ENCODE measurements at regions not wholly inside any gene's neighbourhood (a gene's known extent, or its start where the extent isn't known, plus 50 kb on each side); places are given as distances from the start of the nearest gene placed in this dataset.

GRCh38 chr14:71374989-71375388 is 467.7 kb downstream of the PCNX1 start:
- Histone ChIP-seq H3K4me3 (ENCODE audit: insufficient read depth, low read length, poor library complexity, severe bottlenecking) (no peak overlapping the region), H2AFZ (ENCODE audit: low read depth, low read length, severe bottlenecking) (no peak overlapping the region), H3K9me3 (ENCODE audit: insufficient read depth, low read length) (no peaks in the 10 kb centered on the region), H3K79me2 (ENCODE audit: insufficient read depth, low read length) (peaks cover 29% of the 10 kb centered on the region), H3K36me3 (ENCODE audit: low read length) (no peaks in the 10 kb centered on the region; the same call in 1 of the 2 replicates), H3K9ac (ENCODE audit: low read length) (no peak overlapping the region), H3K9me2 (replicated peaks; ENCODE audit: insufficient read depth, low read length) (no peaks in the 10 kb centered on the region), H3K27ac (ENCODE audit: low read depth, low read length) (no peak overlapping the region), H3F3A (ENCODE audit: insufficient read depth) (no peaks in the 10 kb centered on the region), H3K27me3 (ENCODE audit: low read length) (no peaks in the 10 kb centered on the region), H3K4me2 (ENCODE audit: low read depth, low read length, poor library complexity, severe bottlenecking) (no peak overlapping the region), H4K20me1 (ENCODE audit: low read depth, low read length) (no peaks in the 10 kb centered on the region)
- TF ChIP-seq, protein P1, sequence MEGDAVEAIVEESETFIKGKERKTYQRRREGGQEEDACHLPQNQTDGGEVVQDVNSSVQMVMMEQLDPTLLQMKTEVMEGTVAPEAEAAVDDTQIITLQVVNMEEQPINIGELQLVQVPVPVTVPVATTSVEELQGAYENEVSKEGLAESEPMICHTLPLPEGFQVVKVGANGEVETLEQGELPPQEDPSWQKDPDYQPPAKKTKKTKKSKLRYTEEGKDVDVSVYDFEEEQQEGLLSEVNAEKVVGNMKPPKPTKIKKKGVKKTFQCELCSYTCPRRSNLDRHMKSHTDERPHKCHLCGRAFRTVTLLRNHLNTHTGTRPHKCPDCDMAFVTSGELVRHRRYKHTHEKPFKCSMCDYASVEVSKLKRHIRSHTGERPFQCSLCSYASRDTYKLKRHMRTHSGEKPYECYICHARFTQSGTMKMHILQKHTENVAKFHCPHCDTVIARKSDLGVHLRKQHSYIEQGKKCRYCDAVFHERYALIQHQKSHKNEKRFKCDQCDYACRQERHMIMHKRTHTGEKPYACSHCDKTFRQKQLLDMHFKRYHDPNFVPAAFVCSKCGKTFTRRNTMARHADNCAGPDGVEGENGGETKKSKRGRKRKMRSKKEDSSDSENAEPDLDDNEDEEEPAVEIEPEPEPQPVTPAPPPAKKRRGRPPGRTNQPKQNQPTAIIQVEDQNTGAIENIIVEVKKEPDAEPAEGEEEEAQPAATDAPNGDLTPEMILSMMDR (IDR thresholded peaks at IDR 0.05; ENCODE audit: insufficient read depth, low read length, poor library complexity, severe bottlenecking): no peak
- TF ChIP-seq EZH2phosphoT487 (conservative IDR thresholded peaks at IDR 0.05; ENCODE audit: low read length): no peak

DNA sequence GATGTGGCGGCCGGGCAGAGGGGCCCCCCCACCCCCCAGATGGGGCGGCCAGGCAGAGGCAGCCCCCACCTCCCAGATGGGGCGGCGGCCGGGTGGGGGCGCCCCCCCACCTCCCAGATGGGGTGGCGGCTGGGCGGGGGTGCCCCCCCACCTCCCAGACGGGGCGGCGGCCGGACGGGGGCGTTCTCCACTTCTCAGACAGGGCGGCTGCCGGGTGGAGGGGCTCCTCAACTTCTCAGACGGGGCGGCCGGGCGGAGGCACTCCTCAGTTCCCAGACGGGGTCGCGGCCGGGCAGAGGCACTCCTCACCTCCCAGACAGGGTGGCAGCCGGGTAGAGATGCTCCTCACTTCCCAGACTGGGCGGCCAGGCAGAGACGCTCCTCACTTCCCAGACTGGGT is 469.8 kb downstream of the PCNX1 start:
- no peak for TF ChIP-seq EZH2phosphoT487 (conservative IDR thresholded peaks at IDR 0.05; ENCODE audit: low read length)
- TF ChIP-seq, protein P1 (IDR thresholded peaks at IDR 0.05; ENCODE audit: insufficient read depth, low read length, poor library complexity, severe bottlenecking): no peak
- Histone ChIP-seq H4K20me1 (ENCODE audit: low read depth, low read length) (no peaks in the 10 kb centered on the region), H3K9ac (ENCODE audit: low read length) (no peak overlapping the region), H3K9me3 (ENCODE audit: insufficient read depth, low read length) (no peaks in the 10 kb centered on the region), H3K36me3 (ENCODE audit: low read length) (no peaks in the 10 kb centered on the region; the same call in 1 of the 2 replicates), H3K79me2 (ENCODE audit: insufficient read depth, low read length) (peaks cover 37% of the 10 kb centered on the region), H3K4me3 (ENCODE audit: insufficient read depth, low read length, poor library complexity, severe bottlenecking) (no peak overlapping the region), H3K9me2 (replicated peaks; ENCODE audit: insufficient read depth, low read length) (no peaks in the 10 kb centered on the region), H3K27ac (ENCODE audit: low read depth, low read length) (no peak overlapping the region), H3K4me2 (ENCODE audit: low read depth, low read length, poor library complexity, severe bottlenecking) (no peak overlapping the region), H3K27me3 (ENCODE audit: low read length) (no peaks in the 10 kb centered on the region), H3F3A (ENCODE audit: insufficient read depth) (no peaks in the 10 kb centered on the region), H2AFZ (ENCODE audit: low read depth, low read length, severe bottlenecking) (no peak overlapping the region)

DNA sequence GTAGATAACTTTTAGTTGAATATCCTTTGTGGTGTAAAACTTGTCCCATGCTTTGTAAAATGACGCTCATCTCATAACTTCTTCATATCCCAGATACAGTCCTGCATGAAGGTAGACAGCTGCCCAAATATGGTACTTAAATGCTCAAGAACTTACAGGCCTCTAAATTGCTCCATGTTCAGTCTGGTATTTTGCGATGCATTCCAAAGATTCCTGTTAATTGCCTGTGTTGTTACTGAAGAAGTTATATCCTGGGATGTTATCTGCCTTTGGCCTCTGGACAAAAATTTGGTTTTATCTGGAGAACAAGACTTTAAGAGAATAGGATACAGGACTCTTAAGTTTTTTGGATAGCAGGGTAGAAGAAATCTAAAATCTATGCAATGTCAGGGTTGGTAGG is 473.0 kb downstream of the PCNX1 start:
- H3K4me3 ChIP-seq (ENCODE audit: insufficient read depth, low read length, poor library complexity, severe bottlenecking): no peak overlapping the region

More for the DNA sequence above, 473.0 kb downstream of the PCNX1 start:
- Histone ChIP-seq H3K27me3 (ENCODE audit: low read length) (no peaks in the 10 kb centered on the region), H3F3A (ENCODE audit: insufficient read depth) (no peaks in the 10 kb centered on the region), H3K36me3 (ENCODE audit: low read length) (no peaks in the 10 kb centered on the region; the same call in 1 of the 2 replicates), H3K9me2 (replicated peaks; ENCODE audit: insufficient read depth, low read length) (no peaks in the 10 kb centered on the region), H3K9me3 (ENCODE audit: insufficient read depth, low read length) (no peaks in the 10 kb centered on the region), H3K9ac (ENCODE audit: low read length) (no peak overlapping the region), H2AFZ (ENCODE audit: low read depth, low read length, severe bottlenecking) (no peak overlapping the region), H3K4me2 (ENCODE audit: low read depth, low read length, poor library complexity, severe bottlenecking) (no peak overlapping the region), H3K79me2 (ENCODE audit: insufficient read depth, low read length) (peaks cover 43% of the 10 kb centered on the region), H3K27ac (ENCODE audit: low read depth, low read length) (no peak overlapping the region), H4K20me1 (ENCODE audit: low read depth, low read length) (no peaks in the 10 kb centered on the region)
- no peak for TF ChIP-seq EZH2phosphoT487 (conservative IDR thresholded peaks at IDR 0.05; ENCODE audit: low read length)
- TF ChIP-seq, protein P1 (IDR thresholded peaks at IDR 0.05; ENCODE audit: insufficient read depth, low read length, poor library complexity, severe bottlenecking): no peak

Measured in SU-DHL-6 (cell line).